GM20000 (cell line): ENCODE measurements at regions not wholly inside any gene's neighbourhood (a gene's known extent, or its start where the extent isn't known, plus 50 kb on each side); places are given as distances from the start of the nearest gene placed in this dataset.

Source experiments
- DNase-seq: peaks from one replicate; pipeline ENCODE4 v3.0.0; 2012; ENCODE audit warnings: low spot score
- CTCF ChIP-seq: IDR thresholded peaks from 2 replicates; pipeline ENCODE4 v1.5.1; 2012; ENCODE audit warnings: mild to moderate bottlenecking, control low read depth; ENCODE audit errors: extremely low read depth, missing control alignments

- no peak for DNase-seq
- TF ChIP-seq CTCF, result no peak
Observed at GRCh38 chr2:19086231-19086651, 272.2 kb downstream of the OSR1 start.

- TF ChIP-seq CTCF, result no peak
- DNase-seq, result no peak
Observed at GRCh38 chr2:19078709-19079108, 279.7 kb downstream of the OSR1 start.

- no peak for TF ChIP-seq CTCF
- DNase-seq, result no peak
Observed at GRCh38 chr2:19073522-19073921, 284.9 kb downstream of the OSR1 start.

- no peak for DNase-seq
- TF ChIP-seq CTCF, result no peak
Observed at GRCh38 chr2:19072161-19072560, 286.3 kb downstream of the OSR1 start.

GRCh38 chr2:19070886-19071285 is 287.5 kb downstream of the OSR1 start:
- DNase-seq, result no peak
- TF ChIP-seq CTCF, result no peak

GRCh38 chr2:19068206-19068605 is 290.2 kb downstream of the OSR1 start:
- no peak for DNase-seq
- TF ChIP-seq CTCF, result no peak

- no peak for DNase-seq
- no peak for TF ChIP-seq CTCF
Observed at GRCh38 chr2:19062370-19062769, 296.1 kb downstream of the OSR1 start.
